Testis (tissue), 2 donors: ENCODE measurements at regions not wholly inside any gene's neighbourhood (a gene's known extent, or its start where the extent isn't known, plus 50 kb on each side); places are given as distances from the start of the nearest gene placed in this dataset.

Source experiments
- CTCF ChIP-seq, 3 experiments: fragments of 450-650 bp in 2 of 3; fragments of 200-600 bp in 1 of 3; sonication (generic) in 1 of 3; IDR thresholded peaks; one replicate each; pipeline ENCODE4 v1.5.1; 2016 to 2019; ENCODE audit warnings: antibody characterized with exemption in 3 of 3, mild to moderate bottlenecking in 2 of 3, moderate library complexity in 1 of 3
- POLR2A ChIP-seq: fragments of 450-650 bp; IDR thresholded peaks from one replicate; pipeline ENCODE4 v1.6.1; 2017; ENCODE audit warnings: antibody characterized with exemption, mild to moderate bottlenecking, moderate library complexity

GRCh38 chr16:79834720-79835119 lies 234.2 kb upstream of the MAF start:
- no peak for TF ChIP-seq CTCF (IDR thresholded peaks at IDR 0.05)
- no peak for TF ChIP-seq POLR2A
